Activated CD8-positive, alpha-beta T cell treated with anti-CD3 and anti-CD28 coated beads, Interleukin-2, amount 10 ng/mL, durations not matched to agents 7 days and 5 days (primary cell): ENCODE measurements at regions not wholly inside any gene's neighbourhood (a gene's known extent, or its start where the extent isn't known, plus 50 kb on each side); places are given as distances from the start of the nearest gene placed in this dataset.

Experiments
- ATAC-seq: fragments of 150-1000 bp; cut with Tn5 transposase; one replicate; pipeline ENCODE4 v1.10.0; 2021; ENCODE audit warnings: moderate library complexity
- CTCF ChIA-PET: fragments of 350-600 bp; sonication (Branson Sonifier 250); formaldehyde crosslinking; loops from one replicate; lab custom pipeline; 2021; ENCODE audit warnings: antibody characterized with exemption; lab: Charles Lee
- POLR2A ChIA-PET: fragments of 350-600 bp; sonication (Branson Sonifier 250); formaldehyde crosslinking; loops from one replicate; lab custom pipeline; 2021; ENCODE audit warnings: antibody characterized with exemption; lab: Charles Lee
- DNase-seq: peaks from one replicate; pipeline ENCODE4 v3.0.0-alpha.2; 2020
- H3K27ac Mint-ChIP-seq: one replicate; pipeline ENCODE4 v1.8.0; 2021; ENCODE audit warnings: mild to moderate bottlenecking, mixed read lengths
- H3K27me3 Mint-ChIP-seq: one replicate; pipeline ENCODE4 v1.8.0; 2021; ENCODE audit warnings: low read depth, mixed read lengths
- H3K36me3 Mint-ChIP-seq: one replicate; pipeline ENCODE4 v1.8.0; 2021; ENCODE audit warnings: low read depth, mixed read lengths
- H3K4me1 Mint-ChIP-seq: one replicate; pipeline ENCODE4 v1.8.0; 2021; ENCODE audit warnings: low read depth, mixed read lengths
- H3K4me3 Mint-ChIP-seq: one replicate; pipeline ENCODE4 v1.8.0; 2021; ENCODE audit warnings: mild to moderate bottlenecking, mixed read lengths
- H3K9me3 Mint-ChIP-seq: one replicate; pipeline ENCODE4 v1.8.0; 2022; ENCODE audit warnings: mixed read lengths; ENCODE audit not compliant: insufficient read depth

- ATAC-seq (no peak), DNase-seq (no peak)
- CTCF ChIA-PET = interaction anchor here (2.0 kb wide), 1 partner anchor 12 kb away, joined by 12 read pairs; no protein-coding TSS in a partner anchor
- POLR2A ChIA-PET = interaction anchor here (1.0 to 7.4 kb wide), 2 partner anchors 13 to 18 kb away, joined by 3 to 104 read pairs; no protein-coding TSS in a partner anchor
- Mint-ChIP-seq H3K4me1 (peaks cover 27% of the 10 kb centered on the region), H3K27me3 (peaks cover 6% of the 10 kb centered on the region), H3K36me3 (peaks cover 30% of the 10 kb centered on the region), H3K27ac (peak overlapping the region; percentile 93), H3K4me3 (peak overlapping the region; percentile 92), H3K9me3 (no peaks in the 10 kb centered on the region)
Measured at GRCh38 chrX:134174273-134174660, 62.7 kb upstream of the CCDC160 start.

GRCh38 chrX:134174859-134175258 lies 62.1 kb upstream of the CCDC160 start:
- no peak for DNase-seq
- no peak overlapping the region for H3K4me3 Mint-ChIP-seq
- ChIA-PET CTCF (interaction anchor here (2.0 kb wide), 1 partner anchor 12 kb away, joined by 12 read pairs; no protein-coding TSS in a partner anchor), POLR2A (interaction anchor here (1.0 to 7.4 kb wide), 2 partner anchors 12 to 19 kb away, joined by 3 to 104 read pairs; no protein-coding TSS in a partner anchor)
- H3K27ac Mint-ChIP-seq = no peak overlapping the region
- peaks cover 24% of the 10 kb centered on the region for H3K4me1 Mint-ChIP-seq
- H3K27me3 Mint-ChIP-seq = peaks cover 6% of the 10 kb centered on the region
- ATAC-seq = no peak
- H3K9me3 Mint-ChIP-seq = no peaks in the 10 kb centered on the region
- peaks cover 27% of the 10 kb centered on the region for H3K36me3 Mint-ChIP-seq

- POLR2A ChIA-PET = no interaction called here
- no peak for ATAC-seq
Measured at GRCh38 chrX:134177527-134177926, 59.5 kb upstream of the CCDC160 start.

GRCh38 chrX:134180601-134181274 lies 56.2 kb upstream of the CCDC160 start:
- H3K27me3 Mint-ChIP-seq = peaks cover 8% of the 10 kb centered on the region
- peaks cover 18% of the 10 kb centered on the region for H3K4me1 Mint-ChIP-seq
- CTCF ChIA-PET = no interaction called here
- H3K4me3 Mint-ChIP-seq = no peak overlapping the region
- DNase-seq (no peak), ATAC-seq (no peak)
- no peaks in the 10 kb centered on the region for H3K36me3 Mint-ChIP-seq
- POLR2A ChIA-PET = no interaction called here
- H3K27ac Mint-ChIP-seq = no peak overlapping the region
- H3K9me3 Mint-ChIP-seq = no peaks in the 10 kb centered on the region

More at GRCh38 chrX:134177527-134177926, 59.5 kb upstream of the CCDC160 start:
- no peak for DNase-seq
- Mint-ChIP-seq H3K36me3 (peaks cover 8% of the 10 kb centered on the region), H3K27me3 (peaks cover 10% of the 10 kb centered on the region), H3K4me1 (peaks cover 13% of the 10 kb centered on the region), H3K4me3 (no peak overlapping the region), H3K9me3 (no peaks in the 10 kb centered on the region), H3K27ac (no peak overlapping the region)
- CTCF ChIA-PET = interaction anchor here (1.0 to 2.4 kb wide), 3 partner anchors 8 to 33 kb away, joined by 3 to 6 read pairs (median 4); no protein-coding TSS in a partner anchor

- ATAC-seq (no peak), DNase-seq (no peak)
- POLR2A ChIA-PET = no interaction called here
- no peaks in the 10 kb centered on the region for H3K36me3 Mint-ChIP-seq
- no peaks in the 10 kb centered on the region for H3K9me3 Mint-ChIP-seq
- peaks cover 7% of the 10 kb centered on the region for H3K27me3 Mint-ChIP-seq
- H3K4me1 Mint-ChIP-seq = peaks cover 22% of the 10 kb centered on the region
- CTCF ChIA-PET = no interaction called here
- no peak overlapping the region for H3K27ac Mint-ChIP-seq
- H3K4me3 Mint-ChIP-seq = no peak overlapping the region
Measured at GRCh38 chrX:134181275-134181660, 55.7 kb upstream of the CCDC160 start.

- ChIA-PET CTCF (no interaction called here), POLR2A (no interaction called here)
- Mint-ChIP-seq H3K27me3 (peaks cover 4% of the 10 kb centered on the region), H3K4me1 (peaks cover 33% of the 10 kb centered on the region), H3K9me3 (no peaks in the 10 kb centered on the region), H3K4me3 (no peak overlapping the region), H3K27ac (no peak overlapping the region), H3K36me3 (no peaks in the 10 kb centered on the region)
- ATAC-seq (no peak), DNase-seq (no peak)
Measured at GRCh38 chrX:134183665-134184064, 53.3 kb upstream of the CCDC160 start.

GRCh38 chrX:134184936-134185335 lies 52.0 kb upstream of the CCDC160 start:
- POLR2A ChIA-PET = interaction anchor here (0.9 to 6.3 kb wide), 3 partner anchors 12 to 187 kb away, joined by 3 to 104 read pairs (median 3); no protein-coding TSS in a partner anchor
- Mint-ChIP-seq H3K4me1 (peaks cover 42% of the 10 kb centered on the region), H3K27me3 (peaks cover 4% of the 10 kb centered on the region), H3K4me3 (no peak overlapping the region), H3K27ac (peak overlapping the region; percentile 80), H3K36me3 (peaks cover 7% of the 10 kb centered on the region), H3K9me3 (no peaks in the 10 kb centered on the region)
- ATAC-seq = peak; percentile 34
- CTCF ChIA-PET = interaction anchor here (0.6 to 3.5 kb wide), 2 partner anchors 11 to 40 kb away, joined by 3 to 12 read pairs; no protein-coding TSS in a partner anchor
- DNase-seq = peak; percentile 22

GRCh38 chrX:134186362-134187121 lies 50.4 kb upstream of the CCDC160 start:
- peaks cover 48% of the 10 kb centered on the region for H3K4me1 Mint-ChIP-seq
- ChIA-PET CTCF (interaction anchor here (0.5 to 3.5 kb wide), 19 partner anchors 9 to 489 kb away, joined by 3 to 17 read pairs (median 4); no protein-coding TSS in a partner anchor), POLR2A (interaction anchor here (0.6 to 6.3 kb wide), 4 partner anchors 13 to 280 kb away, joined by 3 to 104 read pairs (median 4); no protein-coding TSS in a partner anchor)
- ATAC-seq = peak; percentile 87
- peaks cover 10% of the 10 kb centered on the region for H3K36me3 Mint-ChIP-seq
- peak; percentile 85 for DNase-seq
- H3K4me3 Mint-ChIP-seq = peak overlapping the region; percentile 78
- H3K27ac Mint-ChIP-seq = peak overlapping the region; percentile 80
- no peaks in the 10 kb centered on the region for H3K27me3 Mint-ChIP-seq
- no peaks in the 10 kb centered on the region for H3K9me3 Mint-ChIP-seq
